Calu3 (cell line): ENCODE measurements at regions not wholly inside any gene's neighbourhood (a gene's known extent, or its start where the extent isn't known, plus 50 kb on each side); places are given as distances from the start of the nearest gene placed in this dataset.

Experiments used
- BruUV-seq: library from RNA; stranded (reverse); fragments of 400-500 nt; replicated peaks from 2 replicates; lab custom pipeline; 2021; lab: Mats Ljungman, UMichigan
- CTCF ChIA-PET: fragments of 300-600 bp; sonication (Branson Sonifier 250); formaldehyde crosslinking; loops from one replicate; lab custom pipeline; 2022; ENCODE audit warnings: antibody characterized with exemption; lab: Charles Lee
- DNase-seq: peaks from one replicate; pipeline ENCODE4 v3.0.0; 2022
- H3K27ac Mint-ChIP-seq: one replicate; pipeline ENCODE4 v1.8.0; 2022; ENCODE audit warnings: mixed read lengths; ENCODE audit not compliant: unreplicated experiment
- H3K27me3 Mint-ChIP-seq: one replicate; pipeline ENCODE4 v1.8.0; 2022; ENCODE audit warnings: mixed read lengths; ENCODE audit not compliant: unreplicated experiment
- H3K36me3 Mint-ChIP-seq: one replicate; pipeline ENCODE4 v1.8.0; 2022; ENCODE audit warnings: mild to moderate bottlenecking, moderate library complexity, mixed read lengths; ENCODE audit not compliant: insufficient read depth, unreplicated experiment
- H3K4me1 Mint-ChIP-seq: one replicate; pipeline ENCODE4 v1.8.0; 2022; ENCODE audit warnings: mild to moderate bottlenecking, low read depth, mixed read lengths; ENCODE audit not compliant: unreplicated experiment
- H3K4me3 Mint-ChIP-seq: one replicate; pipeline ENCODE4 v1.8.0; 2022; ENCODE audit warnings: mild to moderate bottlenecking, low read depth, moderate library complexity, mixed read lengths; ENCODE audit not compliant: unreplicated experiment
- H3K9me3 Mint-ChIP-seq: one replicate; pipeline ENCODE4 v1.8.0; 2022; ENCODE audit warnings: low read depth, mixed read lengths; ENCODE audit not compliant: unreplicated experiment
- CTCF ChIP-seq: fragments of 200-600 bp; IDR thresholded peaks from one replicate; pipeline ENCODE4 v1.8.0; 2022; ENCODE audit warnings: antibody characterized with exemption; ENCODE audit not compliant: unreplicated experiment
- intact Hi-C: fragments of 100-400 bp; cut with micrococcal nuclease; formaldehyde crosslinking; loops from one replicate; pipeline ENCODE4 v1.10.0; 2022; ENCODE audit not compliant: unreplicated experiment

GRCh38 chr14:61147831-61148549 lies 133.1 kb downstream of the TMEM30B start:
- no peak overlapping the region for H3K4me3 Mint-ChIP-seq
- CTCF ChIA-PET: interaction anchor here (0.7 to 1.1 kb wide), 3 partner anchors 30 to 114 kb away, joined by 3 to 6 read pairs (median 3); no protein-coding TSS in a partner anchor
- DNase-seq: peak; percentile 86

DNA sequence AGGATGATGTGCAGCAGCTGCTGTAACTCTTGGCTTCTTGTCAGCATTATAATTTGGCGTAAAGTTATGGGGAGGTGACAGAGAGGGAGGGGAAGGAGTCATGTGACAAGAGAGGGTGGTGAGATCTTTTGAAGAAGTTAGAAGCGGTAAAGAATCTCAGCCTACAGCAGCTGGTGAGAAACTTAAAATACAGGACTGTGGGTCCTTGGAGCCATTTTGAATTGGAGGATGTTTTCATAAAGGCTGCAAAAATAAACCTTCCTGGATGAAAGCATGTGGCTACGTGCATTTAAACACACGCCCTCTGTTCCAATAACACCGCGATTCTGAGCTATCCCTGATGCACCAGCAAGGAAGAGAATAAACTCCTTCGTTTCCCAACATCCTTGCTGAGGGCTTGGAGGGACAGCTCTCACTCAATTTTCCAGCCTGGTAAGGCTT lies 133.7 kb downstream of the TMEM30B start:
- Mint-ChIP-seq H3K9me3 (peaks cover 9% of the 10 kb centered on the region), H3K27ac (peak overlapping the region; percentile 88), H3K4me1 (peaks cover 48% of the 10 kb centered on the region), H3K4me3 (no peak overlapping the region), H3K27me3 (no peaks in the 10 kb centered on the region), H3K36me3 (peaks cover 25% of the 10 kb centered on the region)
- CTCF ChIA-PET: interaction anchor here (0.7 to 1.1 kb wide), 2 partner anchors 31 to 42 kb away, joined by 3 to 6 read pairs; no protein-coding TSS in a partner anchor
- intact Hi-C loops: no loop called here
- no peak for DNase-seq
- no peak for TF ChIP-seq CTCF
- BruUV-seq: no TSS peak

More at GRCh38 chr14:61147831-61148549, 133.1 kb downstream of the TMEM30B start:
- H3K27ac Mint-ChIP-seq: peak overlapping the region; percentile 88
- H3K4me1 Mint-ChIP-seq: peaks cover 52% of the 10 kb centered on the region
- no peaks in the 10 kb centered on the region for H3K27me3 Mint-ChIP-seq
- peaks cover 9% of the 10 kb centered on the region for H3K9me3 Mint-ChIP-seq
- peaks cover 25% of the 10 kb centered on the region for H3K36me3 Mint-ChIP-seq
- TF ChIP-seq CTCF: no peak
- intact Hi-C loops: loop anchor here (2.0 kb wide), 2 partner anchors 27 to 31 kb away; no protein-coding TSS in a partner anchor
- BruUV-seq: no TSS peak

DNA sequence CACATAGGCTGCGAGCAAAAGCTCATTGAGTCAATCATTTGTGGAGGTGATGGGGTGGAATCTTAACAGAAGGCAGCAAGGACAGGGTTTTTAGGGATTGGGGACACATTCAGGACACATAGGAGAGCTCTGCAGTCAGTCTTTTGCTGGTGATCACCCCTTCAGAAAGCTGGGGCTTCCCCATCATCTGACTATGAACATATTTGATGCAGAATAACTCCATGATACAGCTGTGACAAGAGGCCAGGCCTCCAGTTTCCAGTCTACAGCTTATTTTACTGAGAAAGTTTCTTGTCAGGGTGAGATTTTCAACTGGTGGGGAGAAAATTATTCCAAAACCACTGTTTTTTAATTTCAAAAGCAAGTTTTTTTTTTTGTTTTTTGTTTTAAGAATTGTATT lies 134.2 kb downstream of the TMEM30B start:
- peaks cover 29% of the 10 kb centered on the region for H3K36me3 Mint-ChIP-seq
- intact Hi-C loops: no loop called here
- H3K27ac Mint-ChIP-seq: peak overlapping the region; percentile 88
- H3K4me1 Mint-ChIP-seq: peaks cover 48% of the 10 kb centered on the region
- BruUV-seq: no TSS peak
- no peak overlapping the region for H3K4me3 Mint-ChIP-seq
- CTCF ChIA-PET: no interaction called here
- H3K9me3 Mint-ChIP-seq: peaks cover 9% of the 10 kb centered on the region
- DNase-seq: no peak
- no peak for TF ChIP-seq CTCF
- no peaks in the 10 kb centered on the region for H3K27me3 Mint-ChIP-seq

DNA sequence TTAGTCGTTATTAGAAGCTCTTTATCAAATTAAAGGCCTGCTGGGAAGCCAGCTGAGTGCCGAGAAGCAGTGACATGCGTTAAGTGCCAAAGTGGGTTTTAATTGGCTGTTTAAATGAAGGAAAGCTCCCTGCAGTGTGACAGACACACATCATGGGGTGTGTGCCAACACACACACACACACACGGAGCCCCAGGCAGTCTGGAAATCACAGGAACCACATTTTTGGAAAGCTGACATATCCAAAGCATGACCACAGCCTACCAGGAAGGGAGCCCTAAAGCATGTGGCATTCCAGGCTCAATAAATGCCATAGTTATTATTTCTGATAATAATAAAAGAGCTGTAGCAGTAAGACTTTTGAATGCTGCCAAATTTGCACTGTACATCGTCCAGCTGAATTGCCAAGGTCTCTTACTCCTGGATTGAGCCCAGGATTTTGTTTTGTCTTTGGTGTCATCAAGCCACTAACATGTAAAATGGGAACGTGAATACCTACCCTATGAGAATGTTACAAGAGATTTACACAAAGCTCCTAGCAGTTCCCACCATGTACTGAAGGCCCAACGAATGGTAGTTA lies 135.1 kb downstream of the TMEM30B start:
- Mint-ChIP-seq H3K36me3 (peaks cover 29% of the 10 kb centered on the region), H3K4me1 (peaks cover 48% of the 10 kb centered on the region), H3K27ac (peak overlapping the region; percentile 88), H3K4me3 (no peak overlapping the region), H3K9me3 (peaks cover 9% of the 10 kb centered on the region), H3K27me3 (no peaks in the 10 kb centered on the region)
- TF ChIP-seq CTCF: no peak
- CTCF ChIA-PET: interaction anchor here (0.5 kb wide), 1 partner anchor 373 kb away, joined by 4 read pairs; no protein-coding TSS in a partner anchor
- no TSS peak for BruUV-seq
- intact Hi-C loops: no loop called here
- DNase-seq: no peak
